ENCODE measurements at regions not wholly inside any gene's neighbourhood (a gene's known extent, or its start where the extent isn't known, plus 50 kb on each side); places are given as distances from the start of the nearest gene placed in this dataset.
A peak's percentile ranks its signal among the peaks of the same experiment; 100 is the strongest.
"Not testable (repeated sequence)": the region's sequence is repeated elsewhere in the genome, so short reads cannot be mapped to it uniquely, and the experiment has no call there.

- peaks cover 53% of the 10 kb centered on the region for H3K9me3 Mint-ChIP-seq
- H3K27ac Mint-ChIP-seq: peak overlapping the region; percentile 66
- no peak for TF ChIP-seq TP53 (CRISPR knock-in tag; IDR thresholded peaks at IDR 0.05)
- TF ChIP-seq GABPB1 (CRISPR knock-in tag; IDR thresholded peaks at IDR 0.05): peak; percentile 12; the same call in 1 of the 2 replicates
- TF ChIP-seq SP1 (CRISPR knock-in tag; conservative IDR thresholded peaks at IDR 0.05): peak; percentile 49; the same call in 1 of the 2 replicates
- peak; percentile 91 for TF ChIP-seq FOXK1 (CRISPR knock-in tag; IDR thresholded peaks at IDR 0.05)
- TF ChIP-seq MAX (CRISPR knock-in tag; IDR thresholded peaks at IDR 0.05): 0 out of 2 replicates have a peak, but pooled peaks have one; percentile 20
- peak; percentile 88; the same call in 1 of the 2 replicates for TF ChIP-seq ZNF281 (CRISPR knock-in tag; IDR thresholded peaks at IDR 0.05)
- TF ChIP-seq RORB (CRISPR knock-in tag; IDR thresholded peaks at IDR 0.05): no peak
- no peak for TF ChIP-seq ZNF232 (CRISPR knock-in tag; IDR thresholded peaks at IDR 0.05)
- TF ChIP-seq ZNF532 (CRISPR knock-in tag; IDR thresholded peaks at IDR 0.05; ENCODE audit: borderline replicate concordance): no peak
- TF ChIP-seq ZNF317 (CRISPR knock-in tag; IDR thresholded peaks at IDR 0.05; ENCODE audit: borderline replicate concordance, low read depth): peak; percentile 57; the same call in 1 of the 2 replicates
- no peak for TF ChIP-seq ATF2 (CRISPR knock-in tag; IDR thresholded peaks at IDR 0.05; ENCODE audit: borderline replicate concordance, low read depth)
- peaks cover 37% of the 10 kb centered on the region for H3K4me1 Mint-ChIP-seq
- ChIA-PET CTCF (no interaction called here), POLR2A (no interaction called here)
- peaks cover 6% of the 10 kb centered on the region for H3K27me3 Mint-ChIP-seq (ENCODE audit: low read depth)
- peak; percentile 70 for DNase-seq (ENCODE audit: low spot score)
- H3K4me3 Mint-ChIP-seq: no peak overlapping the region
- ATAC-seq: peak; percentile 94
- H3K36me3 Mint-ChIP-seq: peaks cover 44% of the 10 kb centered on the region
These were observed 213.5 kb upstream of the SLC38A2 start for GRCh38 chr12:46585854-46586621.

- Mint-ChIP-seq H3K9me3 (peaks cover 54% of the 10 kb centered on the region), H3K4me1 (peaks cover 29% of the 10 kb centered on the region), H3K36me3 (peaks cover 44% of the 10 kb centered on the region)
- POLR2A ChIA-PET; H3K27ac Mint-ChIP-seq; H3K27me3 Mint-ChIP-seq (ENCODE audit: low read depth); DNase-seq (ENCODE audit: low spot score); H3K4me3 Mint-ChIP-seq; CTCF ChIA-PET; ATAC-seq: not testable (repeated sequence)
These were observed 211.5 kb upstream of the SLC38A2 start for GRCh38 chr12:46584098-46584497.

- DNase-seq (ENCODE audit: low spot score); POLR2A ChIA-PET; ATAC-seq; CTCF ChIA-PET; H3K27ac Mint-ChIP-seq; H3K4me3 Mint-ChIP-seq; H3K27me3 Mint-ChIP-seq (ENCODE audit: low read depth): not testable (repeated sequence)
- Mint-ChIP-seq H3K36me3 (peaks cover 44% of the 10 kb centered on the region), H3K4me1 (peaks cover 28% of the 10 kb centered on the region), H3K9me3 (peaks cover 44% of the 10 kb centered on the region)
These were observed 209.4 kb upstream of the SLC38A2 start for GRCh38 chr12:46581990-46582389.

All from WTC11 (cell line).